GM12878 (cell line): ENCODE measurements at regions not wholly inside any gene's neighbourhood (a gene's known extent, or its start where the extent isn't known, plus 50 kb on each side); places are given as distances from the start of the nearest gene placed in this dataset.

Source experiments
- ATAC-seq: fragments of 200-7000 bp; cut with Tn5 transposase; 3 replicates; pipeline ENCODE4 v1.9.1; 2020; ENCODE audit warnings: mild to moderate bottlenecking, moderate library complexity
- BruUV-seq: library from RNA; stranded (reverse); fragments of 400-500 nt; replicated peaks from 2 replicates; lab custom pipeline; 2021; lab: Mats Ljungman, UMichigan
- CTCF ChIA-PET: fragments of 300-600 bp; sonication (Branson Sonifier 250); formaldehyde crosslinking; extraction: SDS; loops from one replicate; lab custom pipeline; 2021; ENCODE audit warnings: inconsistent platforms; lab: Yijun Ruan, JAX
- POLR2A ChIA-PET: fragments of 350-600 bp; formaldehyde crosslinking; extraction: SDS; loops from one replicate; lab custom pipeline; 2021; ENCODE audit warnings: inconsistent platforms; lab: Charles Lee
- RAD21 ChIA-PET: fragments of 300-600 bp; sonication (Branson Sonifier 250); formaldehyde crosslinking; loops from one replicate; lab custom pipeline; 2023; ENCODE audit warnings: antibody characterized with exemption; ENCODE audit not compliant: unreplicated experiment; lab: Charles Lee
- SMC1A ChIA-PET: fragments of 300-600 bp; sonication (Branson Sonifier 250); formaldehyde crosslinking; loops from one replicate; lab custom pipeline; 2023; ENCODE audit not compliant: unreplicated experiment, uncharacterized antibody; lab: Charles Lee
- DNase-seq: peaks from one replicate; pipeline ENCODE4 v3.0.0-alpha.2; 2011; ENCODE audit warnings: low read depth, low spot score
- FAIRE-seq: peaks from 3 replicates; lab custom pipeline; 2011; peaks lifted over from hg19 to GRCh38; lab: Jason Lieb, UNC
- H2AFZ ChIP-seq: 2 replicates; pipeline ENCODE4 v1.6.0; 2011; ENCODE audit warnings: low read depth, low read length, control low read depth; ENCODE audit not compliant: control insufficient read depth
- H3K27ac ChIP-seq: 2 replicates; pipeline ENCODE4 v1.5.1; 2011; ENCODE audit warnings: control low read depth; ENCODE audit not compliant: control insufficient read depth, insufficient read depth
- H3K27me3 ChIP-seq, 2 experiments: replicated peaks in 1 of 2; 2 replicates each; pipeline versions ENCODE4 v1.6.0 to v1.6.1; 2011; ENCODE audit warnings: low read length in 1 of 2; ENCODE audit not compliant: control insufficient read depth in 2 of 2, insufficient read depth in 2 of 2
- H3K36me3 ChIP-seq, 2 experiments: 2 replicates each; pipeline ENCODE4 v1.5.1; 2011; ENCODE audit warnings: low read length in 1 of 2; ENCODE audit not compliant: control insufficient read depth in 2 of 2, insufficient read depth in 2 of 2
- H3K4me1 ChIP-seq: 2 replicates; pipeline ENCODE4 v1.6.1; 2011; ENCODE audit warnings: mild to moderate bottlenecking, low read length, moderate library complexity, mixed read lengths; ENCODE audit not compliant: control insufficient read depth, insufficient read depth
- H3K4me2 ChIP-seq: 2 replicates; pipeline ENCODE4 v1.6.0; 2011; ENCODE audit warnings: control low read depth; ENCODE audit not compliant: control insufficient read depth, insufficient read depth
- H3K4me3 ChIP-seq: fragments of 200-600 bp; sonication (generic); 2 replicates; pipeline ENCODE4 v1.5.1; 2016
- H3K79me2 ChIP-seq: 2 replicates; pipeline ENCODE4 v1.6.0; 2011; ENCODE audit warnings: low read length; ENCODE audit not compliant: control insufficient read depth, insufficient read depth
- H3K9ac ChIP-seq: 2 replicates; pipeline ENCODE4 v1.8.0; 2011; ENCODE audit warnings: low read length, control low read depth, mixed read lengths; ENCODE audit not compliant: control insufficient read depth, insufficient read depth
- H3K9me3 ChIP-seq: replicated peaks from 3 replicates; pipeline ENCODE4 v1.5.1; 2011; ENCODE audit warnings: mild to moderate bottlenecking, low read length; ENCODE audit not compliant: control insufficient read depth, insufficient read depth
- H4K20me1 ChIP-seq: 2 replicates; pipeline ENCODE4 v1.6.0; 2011; ENCODE audit not compliant: control insufficient read depth, insufficient read depth
- ASH2L ChIP-seq: fragments of 300-600, 200-600 bp; sonication (generic); IDR thresholded peaks from 2 replicates; pipeline ENCODE4 v1.6.1; 2017; ENCODE audit warnings: low read depth, mild to moderate bottlenecking, borderline replicate concordance
- BACH1 ChIP-seq: fragments of 450-650 bp; IDR thresholded peaks from 2 replicates; pipeline ENCODE4 v1.6.1; 2017; ENCODE audit warnings: mild to moderate bottlenecking, borderline replicate concordance
- BRCA1 ChIP-seq: IDR thresholded peaks from 2 replicates; pipeline ENCODE4 v1.6.1; 2011; ENCODE audit warnings: low read depth, low read length, improper control_type of control experiment
- CBFB ChIP-seq: IDR thresholded peaks from 2 replicates; pipeline ENCODE4 v1.6.1; 2016; ENCODE audit warnings: antibody characterized with exemption, low read depth
- CREB1 ChIP-seq: IDR thresholded peaks from 2 replicates; pipeline ENCODE4 v1.6.1; 2012; ENCODE audit warnings: low read depth, mild to moderate bottlenecking, inconsistent platforms
- EED ChIP-seq: sonication (generic); IDR thresholded peaks from 2 replicates; pipeline ENCODE4 v1.6.1; 2016; ENCODE audit warnings: antibody characterized with exemption, low read depth
- ETV6 ChIP-seq, 2 experiments: fragments of 450-650 bp in 1 of 2; IDR thresholded peaks in 1 of 2; conservative IDR thresholded peaks in 1 of 2; 2 replicates each; pipeline ENCODE4 v1.6.1; 2014; ENCODE audit warnings: antibody characterized with exemption in 1 of 2, borderline replicate concordance in 1 of 2, low read depth in 1 of 2, mild to moderate bottlenecking in 1 of 2, moderate library complexity in 1 of 2
- IKZF1 ChIP-seq: fragments of 450-650 bp; conservative IDR thresholded peaks from 2 replicates; pipeline ENCODE4 v1.6.1; 2017; ENCODE audit warnings: antibody characterized with exemption, mild to moderate bottlenecking
- MTA3 ChIP-seq: IDR thresholded peaks from 2 replicates; pipeline ENCODE4 v1.6.1; 2012; ENCODE audit warnings: low read length, inconsistent platforms, borderline replicate concordance
- whole genome bisulfite sequencing: methylation state at CpG from one replicate; pipeline ENCODE4 v1.1.6; 2016; ENCODE audit warnings: low lambda C conversion rate; ENCODE audit not compliant: insufficient replicate concordance, insufficient coverage; ENCODE audit errors: missing lambda C conversion rate; 5-methylcytosine and 5-hydroxymethylcytosine counted together
- in situ Hi-C: fragments of 300-500 bp; cut with MboI; formaldehyde crosslinking; loops from 9 replicates; pipeline ENCODE4 v1.14.3; 2018; ENCODE audit warnings: mixed read lengths
- intact Hi-C: fragments of 100-400 bp; cut with micrococcal nuclease; formaldehyde crosslinking; loops from one replicate; pipeline ENCODE4 v1.14.2; 2022; ENCODE audit not compliant: unreplicated experiment
- TF ChIP-seq, protein P1 (sequence below): fragments of 450-650 bp; IDR thresholded peaks from 2 replicates; pipeline ENCODE4 v1.6.1; 2017; ENCODE audit warnings: low read depth, mild to moderate bottlenecking, moderate library complexity
- TF ChIP-seq, protein P2 (sequence below): IDR thresholded peaks from 2 replicates; pipeline ENCODE4 v1.6.1; 2011; ENCODE audit warnings: low read depth, mild to moderate bottlenecking, low read length, moderate library complexity, borderline replicate concordance; ENCODE audit errors: extremely low read depth

DNA sequence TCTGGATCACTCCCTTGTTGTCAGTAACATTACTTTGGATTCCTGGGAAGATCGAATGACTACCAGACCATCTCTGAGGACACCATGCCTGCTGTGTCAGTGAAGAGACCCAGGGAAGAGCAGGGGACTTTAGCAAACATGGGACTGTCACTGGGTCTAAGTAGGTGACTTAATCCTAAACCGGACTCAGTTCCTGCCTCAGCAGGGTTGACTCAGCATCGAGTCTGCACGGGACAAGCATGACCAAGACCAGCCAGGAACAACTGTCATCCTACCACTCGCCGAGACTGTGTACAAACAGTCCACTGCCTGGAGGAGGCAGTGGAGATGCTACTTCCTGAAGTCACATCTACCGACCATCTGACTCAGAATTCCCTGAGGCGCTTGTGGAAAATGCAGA, 53.2 kb upstream of the RAB4A start (continued):
- TF ChIP-seq CBFB (no peak), MTA3 (no peak)

DNA sequence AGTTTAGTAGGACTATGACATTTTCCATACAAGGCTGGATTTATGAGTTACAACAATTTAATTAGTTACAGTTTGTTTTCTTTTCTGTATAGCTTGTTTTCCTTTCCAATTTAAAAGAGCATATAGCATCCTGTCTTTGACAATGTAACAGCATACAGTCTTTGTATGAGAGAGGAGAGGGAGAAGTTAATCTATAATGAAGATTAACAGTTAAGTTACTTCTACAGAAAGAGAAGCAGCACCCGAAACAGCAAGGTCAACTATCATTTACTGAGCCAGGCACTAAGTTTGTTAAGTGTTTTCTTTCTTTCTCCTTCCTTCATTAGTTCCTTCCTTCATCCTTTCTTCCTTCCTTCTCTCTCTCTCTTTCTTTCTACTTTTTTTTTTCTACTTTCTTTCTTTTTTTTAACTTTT, 52.3 kb upstream of the RAB4A start:
- WGBS, result 8% methylated on average over 1 of the region's 1 CpG
- Histone ChIP-seq H3K4me2 (no peak overlapping the region), H3K36me3 (no peaks in the 10 kb centered on the region), H4K20me1 (no peaks in the 10 kb centered on the region), H3K9me3 (no peaks in the 10 kb centered on the region), H3K4me1 (no peaks in the 10 kb centered on the region), H2AFZ (no peak overlapping the region), H3K4me3 (no peak overlapping the region), H3K79me2 (no peaks in the 10 kb centered on the region), H3K9ac (no peak overlapping the region), H3K27ac (no peak overlapping the region), H3K27me3 (no peaks in the 10 kb centered on the region)
- in situ Hi-C loops (no loop called here), intact Hi-C loops (no loop called here)
- FAIRE-seq (no peak), ATAC-seq (no peak), DNase-seq (no peak)
- ChIA-PET SMC1A (interaction anchor here (1.0 kb wide), 1 partner anchor 9 kb away, joined by 3 read pairs; no protein-coding TSS in a partner anchor), RAD21 (no interaction called here), POLR2A (no interaction called here), CTCF (interaction anchor here (1.9 kb wide), 1 partner anchor 9 kb away, joined by 6 read pairs; no protein-coding TSS in a partner anchor)
- no TSS peak for BruUV-seq
- TF ChIP-seq BACH1 (no peak), ASH2L (no peak), CREB1 (no peak), IKZF1 (no peak), EED (no peak), ETV6 (conservative IDR thresholded peaks at IDR 0.05 in 1 of 2, IDR thresholded peaks at IDR 0.05 in 1 of 2; ENCODE audit: borderline replicate concordance in 1 of 2, low read depth in 1 of 2) (no peak), BRCA1 (no peak)
- TF ChIP-seq, protein P1, sequence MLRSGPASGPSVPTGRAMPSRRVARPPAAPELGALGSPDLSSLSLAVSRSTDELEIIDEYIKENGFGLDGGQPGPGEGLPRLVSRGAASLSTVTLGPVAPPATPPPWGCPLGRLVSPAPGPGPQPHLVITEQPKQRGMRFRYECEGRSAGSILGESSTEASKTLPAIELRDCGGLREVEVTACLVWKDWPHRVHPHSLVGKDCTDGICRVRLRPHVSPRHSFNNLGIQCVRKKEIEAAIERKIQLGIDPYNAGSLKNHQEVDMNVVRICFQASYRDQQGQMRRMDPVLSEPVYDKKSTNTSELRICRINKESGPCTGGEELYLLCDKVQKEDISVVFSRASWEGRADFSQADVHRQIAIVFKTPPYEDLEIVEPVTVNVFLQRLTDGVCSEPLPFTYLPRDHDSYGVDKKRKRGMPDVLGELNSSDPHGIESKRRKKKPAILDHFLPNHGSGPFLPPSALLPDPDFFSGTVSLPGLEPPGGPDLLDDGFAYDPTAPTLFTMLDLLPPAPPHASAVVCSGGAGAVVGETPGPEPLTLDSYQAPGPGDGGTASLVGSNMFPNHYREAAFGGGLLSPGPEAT, result no peak
- TF ChIP-seq, protein P2, sequence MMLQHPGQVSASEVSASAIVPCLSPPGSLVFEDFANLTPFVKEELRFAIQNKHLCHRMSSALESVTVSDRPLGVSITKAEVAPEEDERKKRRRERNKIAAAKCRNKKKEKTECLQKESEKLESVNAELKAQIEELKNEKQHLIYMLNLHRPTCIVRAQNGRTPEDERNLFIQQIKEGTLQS, result no peak
